Mesenteric fat pad (tissue), 1 donor: ENCODE measurements at regions not wholly inside any gene's neighbourhood (a gene's known extent, or its start where the extent isn't known, plus 50 kb on each side); places are given as distances from the start of the nearest gene placed in this dataset.
"Not testable (repeated sequence)": the region's sequence is repeated elsewhere in the genome, so short reads cannot be mapped to it uniquely, and the experiment has no call there.

Source experiments
- DNase-seq: peaks from one replicate; pipeline ENCODE4 v3.0.0-alpha.2; 2020; ENCODE audit warnings: low spot score
- donor health status: DM: yes; HTN: yes; CAD: no.

DNA sequence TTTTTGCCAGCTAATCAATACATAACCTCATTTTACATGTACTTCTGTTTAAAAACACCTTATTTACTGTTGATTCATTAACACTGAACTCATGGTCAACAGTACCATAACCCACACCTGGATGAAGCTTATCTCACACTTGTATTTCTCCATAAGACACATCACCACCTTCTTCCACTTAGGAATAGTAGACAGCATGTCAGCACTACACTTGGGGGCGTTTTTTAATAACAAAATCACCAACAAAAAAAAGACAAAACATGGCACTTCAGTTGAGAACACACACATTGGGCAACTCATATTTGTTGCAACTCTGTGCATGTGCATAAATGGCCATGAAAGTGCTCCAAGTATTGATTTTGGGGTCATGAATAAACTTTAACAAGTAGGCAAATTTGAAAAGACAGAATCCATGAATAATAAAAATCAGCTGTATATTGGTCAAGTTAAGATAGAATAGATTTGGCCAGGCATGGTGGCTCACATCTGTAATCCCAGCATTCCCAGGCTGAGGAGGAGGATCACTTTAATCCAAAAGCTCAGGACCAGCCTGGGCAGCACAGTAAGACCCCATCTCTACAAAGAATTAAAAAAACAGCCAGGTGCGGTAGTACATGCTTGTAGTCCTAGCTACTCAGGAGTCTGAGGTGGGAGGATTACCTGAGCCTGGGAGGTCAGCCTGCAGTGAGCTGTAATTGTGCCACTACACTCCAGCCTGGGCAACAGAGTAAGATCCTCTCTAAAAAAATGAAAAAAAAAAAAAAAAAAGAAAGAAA, 84.4 kb upstream of the SRD5A2 start:
- no peak for DNase-seq

DNA sequence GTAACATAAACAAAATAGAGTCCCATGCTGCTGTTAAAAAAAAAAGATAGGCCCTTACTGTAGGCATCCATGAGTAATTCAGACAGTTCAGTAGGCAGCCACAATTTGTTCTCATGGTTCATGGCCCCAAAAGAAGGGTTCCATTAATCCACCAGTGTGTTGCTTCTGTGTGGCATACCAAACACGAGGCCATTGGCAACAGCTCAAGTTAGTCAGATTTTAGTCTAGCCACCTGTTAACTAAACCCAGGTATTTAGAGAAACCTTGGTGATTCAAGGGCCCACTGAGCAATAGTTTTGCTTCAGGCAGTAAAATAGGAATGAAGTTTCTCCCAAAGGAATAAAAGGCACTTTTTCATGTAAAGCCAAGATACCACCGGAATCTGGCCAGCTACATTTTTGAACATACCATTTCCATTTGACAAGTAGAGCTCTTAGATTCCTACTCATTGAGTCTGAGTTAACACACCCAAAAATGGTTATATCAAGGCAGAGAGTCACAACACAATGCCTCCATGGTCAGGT, 80.1 kb upstream of the SRD5A2 start:
- no peak for DNase-seq

DNA sequence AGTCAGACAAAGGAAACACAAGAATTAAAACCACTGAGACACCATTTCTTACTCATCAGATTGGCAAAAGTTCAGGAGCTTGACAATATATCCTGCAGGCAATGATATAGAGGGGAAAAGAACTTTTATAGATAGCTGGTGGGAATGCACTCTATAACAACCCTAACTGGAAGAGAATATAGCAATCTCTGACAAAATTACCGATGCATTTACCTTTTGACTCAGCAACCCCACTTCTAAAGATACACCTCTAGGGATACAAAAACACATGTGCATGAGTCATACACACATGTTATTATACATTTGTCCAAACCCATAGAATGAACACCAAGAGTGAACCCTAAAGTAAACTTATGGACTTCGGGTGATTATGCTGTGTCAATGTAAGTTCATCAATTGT, 79.4 kb upstream of the SRD5A2 start:
- no peak for DNase-seq

DNA sequence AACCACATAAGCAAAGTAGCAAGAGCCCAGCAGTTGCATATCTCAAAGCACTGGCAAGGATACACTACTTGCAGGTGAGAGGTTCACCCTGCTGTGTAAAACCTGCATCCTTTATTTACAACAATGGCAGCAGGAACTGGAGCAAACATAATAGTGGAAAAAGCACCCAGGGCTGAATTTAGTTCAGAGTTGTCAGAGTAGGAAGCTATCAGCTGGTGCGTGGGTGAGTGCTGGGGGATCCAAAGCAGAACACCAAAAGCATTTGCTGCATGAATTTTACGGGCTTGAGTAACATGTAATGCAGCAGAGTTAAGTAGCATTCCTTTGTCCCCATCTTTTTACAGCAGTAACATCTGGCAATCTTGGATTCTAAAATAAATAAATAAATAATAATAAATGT, 73.5 kb upstream of the SRD5A2 start:
- no peak for DNase-seq

DNA sequence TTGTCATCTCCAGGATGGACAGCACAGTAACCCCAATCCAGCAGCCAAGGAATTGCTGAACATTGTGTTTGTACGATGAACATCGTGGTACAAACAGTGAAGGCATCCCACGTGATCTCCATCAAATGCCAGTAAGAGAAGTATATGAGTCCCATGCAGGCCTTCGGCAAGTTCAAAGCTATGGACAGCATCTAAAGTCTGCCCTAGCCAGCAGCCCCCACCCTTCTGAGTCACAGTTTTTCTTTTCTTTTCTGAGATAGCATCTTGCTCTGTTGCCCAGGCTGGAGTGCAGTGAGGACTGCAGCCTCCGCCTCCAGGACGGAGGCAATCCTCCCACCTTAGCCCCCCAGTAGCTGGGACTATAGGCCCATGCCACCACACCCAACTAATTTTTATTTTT, 71.0 kb upstream of the SRD5A2 start:
- DNase-seq = no peak

DNA sequence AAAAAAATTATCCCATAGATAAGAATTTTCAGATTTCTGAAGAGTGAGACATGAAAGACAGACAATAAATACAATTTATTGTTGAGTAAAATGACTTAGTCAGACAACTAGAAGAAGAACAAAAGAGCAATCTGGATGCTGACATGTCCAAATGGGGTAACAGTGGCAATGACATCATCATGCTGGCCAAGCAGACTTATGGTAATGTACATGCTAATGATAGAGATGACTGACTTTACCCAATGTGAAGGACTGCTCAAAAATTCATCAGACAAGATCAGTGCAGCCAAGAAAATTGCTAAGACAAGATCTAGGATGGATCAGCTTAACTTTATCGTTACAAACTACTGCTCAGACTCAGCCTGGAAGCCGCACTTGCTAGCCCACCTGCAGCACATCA, 70.5 kb upstream of the SRD5A2 start:
- DNase-seq = no peak

DNA sequence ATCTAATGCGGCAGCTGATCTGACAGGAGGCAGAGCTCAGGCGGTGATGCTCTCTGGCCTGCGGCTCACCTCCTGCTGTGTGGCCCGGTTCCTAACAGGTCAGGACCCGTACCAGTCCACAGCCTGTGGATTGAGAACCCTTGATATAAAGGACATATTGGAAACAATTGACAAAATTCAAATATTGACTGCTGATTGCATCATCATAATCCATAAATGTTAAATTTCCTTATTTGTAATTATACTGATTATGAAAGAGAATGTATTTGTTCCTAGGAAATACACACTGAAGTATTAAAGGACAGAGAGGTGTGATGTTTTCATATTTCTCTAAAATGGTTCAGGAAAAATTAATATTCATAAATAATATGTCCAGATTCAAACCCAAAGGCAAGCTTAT, 63.8 kb upstream of the SRD5A2 start:
- no peak for DNase-seq

DNA sequence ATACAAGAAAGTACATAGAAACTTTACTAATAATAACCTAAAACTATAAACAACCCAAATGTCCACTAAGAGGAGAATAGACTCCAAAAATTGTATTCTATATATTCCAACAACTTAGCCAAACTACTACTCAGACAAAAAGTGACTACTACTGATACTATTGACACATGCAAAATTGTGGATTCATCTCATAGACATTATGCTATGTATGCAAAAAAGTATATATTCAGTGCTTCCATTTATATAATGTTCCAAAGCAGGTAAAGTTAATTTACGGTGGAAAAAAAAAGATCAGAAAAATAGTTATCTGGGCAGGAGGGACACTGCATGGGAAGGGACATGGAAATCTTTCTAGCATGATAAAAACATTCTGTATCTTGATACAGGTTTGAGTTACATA, 62.0 kb upstream of the SRD5A2 start:
- no peak for DNase-seq

DNA sequence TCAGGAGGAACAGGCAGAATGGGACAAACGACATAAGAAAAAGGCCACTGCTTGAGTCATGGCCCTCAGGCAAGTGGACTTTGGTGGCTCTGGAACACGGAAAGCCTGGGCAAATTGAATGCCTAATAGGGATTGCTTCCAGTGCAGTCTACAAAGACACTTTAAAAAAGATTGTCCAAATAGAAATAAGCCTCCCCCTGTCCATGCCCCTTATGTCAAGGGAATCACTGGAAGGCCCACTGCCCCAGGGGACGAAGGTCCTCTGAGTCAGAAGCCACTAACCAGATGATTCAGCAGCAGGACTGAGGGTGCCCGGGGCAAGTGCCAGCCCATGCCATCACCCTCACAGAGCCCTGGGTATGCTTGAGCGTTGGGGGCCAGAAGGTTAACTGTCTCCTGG, 51.5 kb upstream of the SRD5A2 start:
- DNase-seq = not testable (repeated sequence)
